Calu3 (cell line): ENCODE measurements at regions not wholly inside any gene's neighbourhood (a gene's known extent, or its start where the extent isn't known, plus 50 kb on each side); places are given as distances from the start of the nearest gene placed in this dataset.

Experiments
- BruUV-seq: library from RNA; stranded (reverse); fragments of 400-500 nt; replicated peaks from 2 replicates; lab custom pipeline; 2021; lab: Mats Ljungman, UMichigan
- CTCF ChIA-PET: fragments of 300-600 bp; sonication (Branson Sonifier 250); formaldehyde crosslinking; loops from one replicate; lab custom pipeline; 2022; ENCODE audit warnings: antibody characterized with exemption; lab: Charles Lee
- DNase-seq: peaks from one replicate; pipeline ENCODE4 v3.0.0; 2022
- H3K27ac Mint-ChIP-seq: one replicate; pipeline ENCODE4 v1.8.0; 2022; ENCODE audit warnings: mixed read lengths; ENCODE audit not compliant: unreplicated experiment
- H3K27me3 Mint-ChIP-seq: one replicate; pipeline ENCODE4 v1.8.0; 2022; ENCODE audit warnings: mixed read lengths; ENCODE audit not compliant: unreplicated experiment
- H3K36me3 Mint-ChIP-seq: one replicate; pipeline ENCODE4 v1.8.0; 2022; ENCODE audit warnings: mild to moderate bottlenecking, moderate library complexity, mixed read lengths; ENCODE audit not compliant: insufficient read depth, unreplicated experiment
- H3K4me1 Mint-ChIP-seq: one replicate; pipeline ENCODE4 v1.8.0; 2022; ENCODE audit warnings: mild to moderate bottlenecking, low read depth, mixed read lengths; ENCODE audit not compliant: unreplicated experiment
- H3K4me3 Mint-ChIP-seq: one replicate; pipeline ENCODE4 v1.8.0; 2022; ENCODE audit warnings: mild to moderate bottlenecking, low read depth, moderate library complexity, mixed read lengths; ENCODE audit not compliant: unreplicated experiment
- H3K9me3 Mint-ChIP-seq: one replicate; pipeline ENCODE4 v1.8.0; 2022; ENCODE audit warnings: low read depth, mixed read lengths; ENCODE audit not compliant: unreplicated experiment
- CTCF ChIP-seq: fragments of 200-600 bp; IDR thresholded peaks from one replicate; pipeline ENCODE4 v1.8.0; 2022; ENCODE audit warnings: antibody characterized with exemption; ENCODE audit not compliant: unreplicated experiment
- intact Hi-C: fragments of 100-400 bp; cut with micrococcal nuclease; formaldehyde crosslinking; loops from one replicate; pipeline ENCODE4 v1.10.0; 2022; ENCODE audit not compliant: unreplicated experiment

- no peaks in the 10 kb centered on the region for H3K4me1 Mint-ChIP-seq
- H3K36me3 Mint-ChIP-seq = no peaks in the 10 kb centered on the region
- H3K27me3 Mint-ChIP-seq = peaks cover 40% of the 10 kb centered on the region
- no peak overlapping the region for H3K4me3 Mint-ChIP-seq
- no TSS peak for BruUV-seq
- no peak for TF ChIP-seq CTCF
- H3K9me3 Mint-ChIP-seq = no peaks in the 10 kb centered on the region
- no peak overlapping the region for H3K27ac Mint-ChIP-seq
- intact Hi-C loops = no loop called here
- DNase-seq = no peak
- CTCF ChIA-PET = no interaction called here
Measured at GRCh38 chr2:7262727-7263126, 345.5 kb downstream of the RNF144A start.

DNA sequence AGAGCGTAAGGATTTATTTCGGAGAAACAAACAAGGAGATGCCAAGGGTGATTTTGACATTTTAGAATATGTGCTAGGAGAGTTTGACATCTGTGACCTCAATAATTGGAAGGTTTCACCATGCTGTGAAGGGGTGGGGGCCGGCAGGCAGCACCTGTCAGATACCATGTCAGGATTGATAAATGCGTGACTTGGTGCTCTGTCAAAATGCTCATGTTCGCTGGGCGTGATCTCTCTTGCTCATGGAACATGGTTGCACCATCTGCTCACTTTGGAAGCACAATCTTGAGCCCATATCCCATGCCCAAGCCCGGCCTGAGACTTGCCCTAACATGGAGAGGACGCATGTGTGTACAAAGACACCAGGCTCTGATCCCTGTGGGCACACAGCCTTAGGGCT lies 347.6 kb downstream of the RNF144A start:
- no peaks in the 10 kb centered on the region for H3K36me3 Mint-ChIP-seq
- no peaks in the 10 kb centered on the region for H3K9me3 Mint-ChIP-seq
- BruUV-seq = no TSS peak
- no peaks in the 10 kb centered on the region for H3K4me1 Mint-ChIP-seq
- H3K27ac Mint-ChIP-seq = no peak overlapping the region
- TF ChIP-seq CTCF = no peak
- no peak overlapping the region for H3K4me3 Mint-ChIP-seq
- H3K27me3 Mint-ChIP-seq = peaks cover 61% of the 10 kb centered on the region
- no peak for DNase-seq
- intact Hi-C loops = no loop called here
- CTCF ChIA-PET = no interaction called here

- intact Hi-C loops = no loop called here
- H3K27ac Mint-ChIP-seq = no peak overlapping the region
- TF ChIP-seq CTCF = no peak
- peaks cover 66% of the 10 kb centered on the region for H3K27me3 Mint-ChIP-seq
- no TSS peak for BruUV-seq
- H3K4me3 Mint-ChIP-seq = no peak overlapping the region
- no peaks in the 10 kb centered on the region for H3K36me3 Mint-ChIP-seq
- DNase-seq = no peak
- H3K4me1 Mint-ChIP-seq = no peaks in the 10 kb centered on the region
- CTCF ChIA-PET = no interaction called here
- H3K9me3 Mint-ChIP-seq = no peaks in the 10 kb centered on the region
Measured at GRCh38 chr2:7265286-7265685, 348.1 kb downstream of the RNF144A start.

DNA sequence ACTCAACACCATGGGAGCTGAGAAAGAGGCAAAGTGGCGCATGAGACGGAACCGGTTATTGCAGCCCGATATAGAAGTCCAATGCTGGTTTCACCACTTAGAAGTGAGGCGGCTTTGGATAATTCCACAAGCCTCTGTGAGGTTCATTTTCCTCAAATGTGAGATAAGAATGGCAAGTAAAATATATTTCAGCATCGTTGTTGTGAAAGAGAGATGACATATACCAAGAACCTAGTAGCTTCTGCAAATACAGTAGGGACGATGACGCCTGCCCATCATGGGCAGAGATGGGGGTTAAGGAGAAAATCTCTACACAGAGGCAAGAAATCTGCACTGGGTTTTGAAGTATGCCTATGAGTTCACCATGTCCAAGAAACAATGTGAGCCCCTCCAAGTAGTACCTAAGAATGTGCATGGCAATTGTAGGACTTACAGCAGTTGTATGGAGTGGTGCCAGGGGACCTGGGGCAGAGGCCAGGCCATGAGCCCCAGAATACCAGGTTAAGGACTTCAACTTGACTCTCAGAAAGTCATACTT lies 352.0 kb downstream of the RNF144A start:
- peaks cover 41% of the 10 kb centered on the region for H3K27me3 Mint-ChIP-seq
- no TSS peak for BruUV-seq
- H3K4me3 Mint-ChIP-seq = no peak overlapping the region
- TF ChIP-seq CTCF = no peak
- intact Hi-C loops = no loop called here
- no peaks in the 10 kb centered on the region for H3K9me3 Mint-ChIP-seq
- CTCF ChIA-PET = no interaction called here
- no peaks in the 10 kb centered on the region for H3K36me3 Mint-ChIP-seq
- no peak for DNase-seq
- H3K4me1 Mint-ChIP-seq = no peaks in the 10 kb centered on the region
- no peak overlapping the region for H3K27ac Mint-ChIP-seq
